ENCODE measurements at regions not wholly inside any gene's neighbourhood (a gene's known extent, or its start where the extent isn't known, plus 50 kb on each side); places are given as distances from the start of the nearest gene placed in this dataset.

- no peak overlapping the region for H3K9ac ChIP-seq
- no peak overlapping the region for H3K4me2 ChIP-seq
- CTCF ChIA-PET, result interaction anchor here (0.7 kb wide), 1 partner anchor 17 kb away, joined by 3 read pairs; no protein-coding TSS in a partner anchor
- WGBS (ENCODE audit: low lambda C conversion rate), result 89% methylated on average over 3 of the region's 3 CpGs
- no peak overlapping the region for H3K4me3 ChIP-seq (ENCODE audit: low read depth in 2 of 2, low read length in 1 of 2)
- no peaks in the 10 kb centered on the region for H3K9me3 ChIP-seq
- POLR2A ChIA-PET, result no interaction called here
- H4K20me1 ChIP-seq (ENCODE audit: insufficient read depth), result no peaks in the 10 kb centered on the region
- no peaks in the 10 kb centered on the region for H3K79me2 ChIP-seq (ENCODE audit: insufficient read depth)
- H3K36me3 ChIP-seq (replicated peaks in 1 of 2; ENCODE audit: control insufficient read depth in 1 of 2, insufficient read depth in 2 of 2, low read length in 1 of 2), result no peaks in the 10 kb centered on the region
- no peak overlapping the region for H2AFZ ChIP-seq (ENCODE audit: low read depth)
- peaks cover 0 to 22% of the 10 kb centered on the region in 2 experiments; a peak in 2 of 4 replicates for H3K4me1 ChIP-seq (ENCODE audit: control insufficient read depth in 1 of 2, insufficient read depth in 2 of 2, low read depth in 1 of 2, low read length in 1 of 2)
- H3K27ac ChIP-seq (ENCODE audit: low read depth in 2 of 2, low read length in 1 of 2), result no peak overlapping the region
- TF ChIP-seq REST (IDR thresholded peaks at IDR 0.05; ENCODE audit: low read depth, low read length) (no peak), ZBTB33 (IDR thresholded peaks at IDR 0.05; ENCODE audit: borderline replicate concordance, low read depth) (no peak), USF1 (IDR thresholded peaks at IDR 0.05; ENCODE audit: borderline replicate concordance, low read depth) (no peak), MEF2A (IDR thresholded peaks at IDR 0.05; ENCODE audit: borderline replicate concordance, low read depth) (no peak), IRF3 (IDR thresholded peaks at IDR 0.05; ENCODE audit: low read depth, low read length) (no peak), MXI1 (IDR thresholded peaks at IDR 0.05; ENCODE audit: low read depth, low read length) (no peak), POLR2AphosphoS5 (IDR thresholded peaks at IDR 0.05; ENCODE audit: low read depth, low read length) (no peak), MAX (IDR thresholded peaks at IDR 0.05; ENCODE audit: low read depth) (no peak), TAF1 (IDR thresholded peaks at IDR 0.05; ENCODE audit: borderline replicate concordance, low read depth, low read length) (no peak)
- DNase-seq, result no peak
- no peaks in the 10 kb centered on the region for H3K9me2 ChIP-seq
- no peaks in the 10 kb centered on the region for H3K27me3 ChIP-seq (ENCODE audit: insufficient read depth)
- peaks cover 41% of the 10 kb centered on the region for H3F3A ChIP-seq (replicated peaks; ENCODE audit: insufficient read depth)
These were observed 52.6 kb upstream of the ST8SIA6 start for GRCh38 chr10:17506856-17507471.

Data from SK-N-SH (cell line).